AG09309 (cell line): ENCODE measurements at regions not wholly inside any gene's neighbourhood (a gene's known extent, or its start where the extent isn't known, plus 50 kb on each side); places are given as distances from the start of the nearest gene placed in this dataset.
"Not testable (repeated sequence)": the region's sequence is repeated elsewhere in the genome, so short reads cannot be mapped to it uniquely, and the experiment has no call there.

Experiments
- DNase-seq: peaks from one replicate; pipeline ENCODE4 v3.0.0-alpha.2; 2010; ENCODE audit warnings: low read depth
- H3K4me3 ChIP-seq: 2 replicates; pipeline ENCODE4 v1.5.1; 2011; ENCODE audit warnings: mild to moderate bottlenecking, low read depth, low read length, moderate library complexity; ENCODE audit not compliant: control insufficient read depth
- TF ChIP-seq, protein P1 (sequence below): IDR thresholded peaks from 2 replicates; pipeline ENCODE4 v1.5.1; 2011; ENCODE audit warnings: mild to moderate bottlenecking, low read depth, low read length, inconsistent platforms; ENCODE audit not compliant: insufficient read depth, control insufficient read depth; ENCODE audit errors: missing control alignments

DNA sequence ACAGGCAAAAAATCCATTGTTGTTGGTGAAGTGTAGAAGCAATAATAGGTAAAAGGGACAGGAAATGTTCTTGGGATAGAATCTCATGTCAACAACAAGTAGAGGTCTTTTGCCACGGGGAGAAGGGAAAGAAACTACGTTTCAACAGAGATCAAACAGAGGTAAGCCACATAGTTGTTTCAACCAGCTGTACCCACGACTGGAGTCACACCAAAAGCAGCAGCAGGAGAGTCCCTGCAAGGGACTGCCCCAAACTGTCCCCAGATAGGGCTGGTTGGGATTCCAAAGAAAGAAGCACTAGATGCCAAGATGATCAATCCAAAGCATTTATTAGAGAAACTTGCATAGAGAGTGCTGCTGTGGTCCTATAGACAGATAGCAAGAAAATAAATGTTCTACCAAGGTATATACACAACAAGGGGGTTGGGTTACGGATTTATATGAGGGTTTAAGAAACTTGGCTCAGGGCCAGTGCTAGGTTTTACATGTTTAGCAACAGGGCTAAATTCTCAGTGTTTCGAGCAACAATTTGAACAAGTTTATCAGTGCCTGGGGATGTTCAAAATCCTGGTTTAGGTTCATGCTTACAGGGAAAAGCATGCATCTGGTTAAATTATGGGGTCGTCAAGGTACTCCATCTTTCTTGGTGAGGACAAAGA, 466.5 kb downstream of the MMUT start:
- no peak for DNase-seq
- no peak overlapping the region for H3K4me3 ChIP-seq
- TF ChIP-seq, protein P1, sequence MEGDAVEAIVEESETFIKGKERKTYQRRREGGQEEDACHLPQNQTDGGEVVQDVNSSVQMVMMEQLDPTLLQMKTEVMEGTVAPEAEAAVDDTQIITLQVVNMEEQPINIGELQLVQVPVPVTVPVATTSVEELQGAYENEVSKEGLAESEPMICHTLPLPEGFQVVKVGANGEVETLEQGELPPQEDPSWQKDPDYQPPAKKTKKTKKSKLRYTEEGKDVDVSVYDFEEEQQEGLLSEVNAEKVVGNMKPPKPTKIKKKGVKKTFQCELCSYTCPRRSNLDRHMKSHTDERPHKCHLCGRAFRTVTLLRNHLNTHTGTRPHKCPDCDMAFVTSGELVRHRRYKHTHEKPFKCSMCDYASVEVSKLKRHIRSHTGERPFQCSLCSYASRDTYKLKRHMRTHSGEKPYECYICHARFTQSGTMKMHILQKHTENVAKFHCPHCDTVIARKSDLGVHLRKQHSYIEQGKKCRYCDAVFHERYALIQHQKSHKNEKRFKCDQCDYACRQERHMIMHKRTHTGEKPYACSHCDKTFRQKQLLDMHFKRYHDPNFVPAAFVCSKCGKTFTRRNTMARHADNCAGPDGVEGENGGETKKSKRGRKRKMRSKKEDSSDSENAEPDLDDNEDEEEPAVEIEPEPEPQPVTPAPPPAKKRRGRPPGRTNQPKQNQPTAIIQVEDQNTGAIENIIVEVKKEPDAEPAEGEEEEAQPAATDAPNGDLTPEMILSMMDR: no peak

DNA sequence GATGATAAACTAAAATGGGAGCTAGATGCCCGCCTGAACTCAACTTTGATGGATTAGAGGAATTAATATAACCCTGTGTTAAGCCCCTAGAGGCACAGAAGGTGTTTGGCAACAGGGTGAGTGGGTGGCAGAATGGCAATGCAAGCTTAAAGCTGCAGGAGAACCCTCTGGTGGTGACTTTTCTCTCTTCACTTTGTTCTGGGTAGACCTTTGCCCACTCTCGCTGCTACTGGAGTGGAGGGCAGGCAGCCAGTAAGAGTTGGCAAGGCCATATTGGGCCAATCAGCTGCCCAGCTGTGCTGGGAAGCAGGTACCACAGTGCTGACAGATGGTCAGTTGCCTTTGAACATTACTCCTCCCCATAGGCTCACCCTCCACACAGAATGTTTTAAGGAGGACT, 468.2 kb downstream of the MMUT start:
- TF ChIP-seq, protein P1: no peak
- no peak for DNase-seq
- no peak overlapping the region for H3K4me3 ChIP-seq

DNA sequence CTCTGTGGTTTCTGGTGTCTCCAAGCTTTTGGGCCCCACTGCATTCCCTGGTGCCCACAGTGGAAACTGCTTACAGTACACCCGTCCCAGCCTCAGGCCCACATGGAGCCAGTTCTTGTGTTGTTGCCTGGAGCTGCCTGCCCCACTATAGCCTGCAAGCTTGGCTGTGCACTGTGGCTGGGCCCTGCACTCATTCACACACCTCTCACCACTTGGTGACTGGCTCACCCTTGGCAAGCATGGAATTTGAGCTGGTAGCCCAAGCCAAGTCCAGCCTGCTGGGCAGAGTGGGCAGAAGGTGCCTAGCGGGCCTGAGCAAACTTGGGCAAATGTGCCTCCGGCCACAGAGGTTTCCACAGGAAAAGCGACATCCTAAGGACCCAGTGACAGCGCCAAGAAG, 472.3 kb downstream of the MMUT start:
- DNase-seq: no peak
- H3K4me3 ChIP-seq: no peak overlapping the region
- TF ChIP-seq, protein P1: no peak

DNA sequence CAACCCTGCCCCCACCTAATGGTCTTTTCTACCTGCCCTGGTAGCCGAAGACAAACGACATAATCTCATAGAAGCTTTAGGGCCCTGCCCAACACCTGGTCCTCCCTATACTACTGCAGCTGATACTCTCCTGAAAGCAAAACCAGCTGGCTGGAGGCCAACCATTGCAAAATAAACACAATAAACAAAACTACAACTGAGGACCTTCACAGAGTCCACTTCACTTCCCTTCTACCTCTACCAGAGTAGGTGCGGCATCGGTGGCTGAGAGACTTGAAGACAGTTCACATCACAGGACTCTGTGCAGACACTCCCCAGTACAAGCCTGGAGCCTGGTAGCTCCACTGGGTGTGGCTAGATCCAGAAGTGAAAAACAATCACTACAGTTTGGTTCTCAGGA, 476.2 kb downstream of the MMUT start:
- TF ChIP-seq, protein P1: no peak
- no peak for DNase-seq
- H3K4me3 ChIP-seq: no peak overlapping the region

DNA sequence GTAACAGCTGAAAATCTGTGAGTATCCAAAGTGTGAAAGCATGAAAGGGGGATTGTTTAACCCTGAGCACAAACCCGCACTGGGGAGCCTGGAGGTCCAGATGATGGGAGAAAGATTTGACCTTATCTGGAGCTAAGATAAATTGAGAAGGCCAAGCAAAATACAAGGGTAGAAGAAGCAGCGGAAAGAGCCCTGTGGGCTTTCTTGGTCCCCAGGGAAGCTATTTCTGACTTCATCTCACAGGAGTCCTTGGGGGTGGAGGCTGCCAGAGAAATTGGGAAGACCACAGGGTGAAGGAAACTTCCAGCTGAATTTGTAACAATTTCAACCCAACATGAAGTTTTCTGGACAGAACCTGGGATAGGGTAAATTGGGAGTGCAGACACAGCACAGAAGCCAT, 476.9 kb downstream of the MMUT start:
- H3K4me3 ChIP-seq: no peak overlapping the region
- DNase-seq: no peak
- TF ChIP-seq, protein P1: no peak

DNA sequence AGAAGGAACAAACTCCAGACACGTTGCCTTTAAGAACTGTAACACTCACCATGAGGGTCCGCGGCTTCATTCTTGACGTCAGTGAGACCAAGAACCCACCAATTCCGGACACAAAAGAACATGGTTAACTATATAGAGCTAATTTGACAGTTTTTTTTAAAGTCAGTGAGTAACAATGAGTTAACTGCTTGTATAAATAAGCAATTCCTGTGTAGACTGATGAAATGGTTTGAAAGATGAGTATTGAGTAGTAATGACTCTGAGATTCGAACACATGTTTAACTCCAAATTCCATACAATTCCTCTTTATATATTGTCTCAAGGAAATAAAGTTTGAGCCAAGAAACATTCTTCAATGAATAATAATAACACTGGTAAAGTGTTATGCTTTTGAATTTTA, 478.0 kb downstream of the MMUT start:
- peak; percentile 7 for DNase-seq
- TF ChIP-seq, protein P1: no peak
- no peak overlapping the region; the same call in 1 of the 2 replicates for H3K4me3 ChIP-seq

DNA sequence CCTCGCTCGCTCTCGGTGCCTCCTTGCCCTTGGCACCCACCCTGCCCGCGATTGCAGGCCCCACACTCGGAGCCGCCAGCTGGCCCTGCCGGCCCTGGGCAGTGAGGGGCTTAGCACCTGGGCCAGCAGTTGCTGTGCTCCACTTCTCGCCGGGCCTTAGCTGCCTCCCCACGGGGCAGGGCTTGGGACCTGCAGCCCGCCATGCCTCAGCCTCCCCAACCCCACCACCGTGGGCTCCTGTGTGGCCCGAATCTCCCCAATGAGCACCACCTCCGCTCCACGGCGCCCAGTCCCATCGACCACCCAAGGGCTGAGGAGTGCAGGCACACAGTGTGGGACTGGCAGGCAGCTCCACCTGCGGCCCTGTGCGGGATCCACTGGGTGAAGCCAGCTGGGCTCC, 479.1 kb downstream of the MMUT start:
- not testable (repeated sequence) for H3K4me3 ChIP-seq, DNase-seq
